ENCODE measurements at regions not wholly inside any gene's neighbourhood (a gene's known extent, or its start where the extent isn't known, plus 50 kb on each side); places are given as distances from the start of the nearest gene placed in this dataset.

GRCh38 chr2:13156916-13157315 lies 440.2 kb downstream of the TRIB2 start:
- H3K9me3 ChIP-seq (replicated peaks) = no peaks in the 10 kb centered on the region
- DNase-seq = no peak
- no peak for TF ChIP-seq CTCF (IDR thresholded peaks at IDR 0.05; ENCODE audit: borderline replicate concordance)
- no peaks in the 10 kb centered on the region for H3K27me3 ChIP-seq (ENCODE audit: low read depth)
- H3K27ac ChIP-seq (replicated peaks) = no peak overlapping the region
- H3K4me3 ChIP-seq = no peak overlapping the region
- no peaks in the 10 kb centered on the region for H3K36me3 ChIP-seq
- intact Hi-C loops (cut with micrococcal nuclease) = no loop called here
- no peaks in the 10 kb centered on the region for H3K4me1 ChIP-seq

GRCh38 chr2:13158466-13158865 lies 441.7 kb downstream of the TRIB2 start:
- Histone ChIP-seq H3K36me3 (no peaks in the 10 kb centered on the region), H3K27me3 (ENCODE audit: low read depth) (no peaks in the 10 kb centered on the region), H3K4me3 (no peak overlapping the region), H3K27ac (replicated peaks) (no peak overlapping the region), H3K9me3 (replicated peaks) (no peaks in the 10 kb centered on the region), H3K4me1 (no peaks in the 10 kb centered on the region)
- intact Hi-C loops (cut with micrococcal nuclease) = no loop called here
- DNase-seq = no peak
- TF ChIP-seq CTCF (IDR thresholded peaks at IDR 0.05; ENCODE audit: borderline replicate concordance) = no peak

- H3K4me3 ChIP-seq = no peak overlapping the region
- intact Hi-C loops (cut with micrococcal nuclease) = no loop called here
- H3K27me3 ChIP-seq (ENCODE audit: low read depth) = no peaks in the 10 kb centered on the region
- TF ChIP-seq CTCF (IDR thresholded peaks at IDR 0.05; ENCODE audit: borderline replicate concordance) = no peak
- H3K4me1 ChIP-seq = no peaks in the 10 kb centered on the region
- no peak overlapping the region for H3K27ac ChIP-seq (replicated peaks)
- H3K9me3 ChIP-seq (replicated peaks) = peaks cover 15% of the 10 kb centered on the region
- no peaks in the 10 kb centered on the region for H3K36me3 ChIP-seq
- DNase-seq = no peak
Measured at GRCh38 chr2:13180729-13181128, 464.0 kb downstream of the TRIB2 start.

DNA sequence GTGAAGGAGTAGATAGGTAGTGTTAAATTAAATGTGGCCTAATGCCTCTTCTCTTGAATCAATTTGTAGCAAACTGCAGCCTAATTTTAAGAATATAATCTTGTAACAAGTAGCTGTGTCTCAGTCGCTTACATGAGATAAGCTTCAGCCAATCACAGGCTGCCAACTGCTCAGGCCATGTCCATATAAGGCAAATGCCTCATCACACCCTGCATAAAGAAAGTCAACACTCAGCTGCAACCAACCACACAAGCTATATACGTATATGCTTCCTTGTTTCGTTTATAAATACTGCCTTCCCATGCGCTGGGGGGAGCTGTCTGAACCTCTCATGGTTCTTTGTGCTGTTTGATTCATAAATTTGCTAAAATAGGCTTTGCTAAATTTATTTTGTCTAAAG lies 476.3 kb downstream of the TRIB2 start:
- intact Hi-C loops (cut with micrococcal nuclease) = no loop called here
- DNase-seq = no peak
- no peak for TF ChIP-seq CTCF (IDR thresholded peaks at IDR 0.05; ENCODE audit: borderline replicate concordance)

GRCh38 chr2:13193900-13194299 lies 477.2 kb downstream of the TRIB2 start:
- no peak overlapping the region for H3K27ac ChIP-seq (replicated peaks)
- TF ChIP-seq CTCF (IDR thresholded peaks at IDR 0.05; ENCODE audit: borderline replicate concordance) = peak; percentile 49
- no peaks in the 10 kb centered on the region for H3K27me3 ChIP-seq (ENCODE audit: low read depth)
- H3K9me3 ChIP-seq (replicated peaks) = no peaks in the 10 kb centered on the region
- intact Hi-C loops (cut with micrococcal nuclease) = no loop called here
- DNase-seq = no peak
- no peak overlapping the region for H3K4me3 ChIP-seq
- no peaks in the 10 kb centered on the region for H3K36me3 ChIP-seq
- no peaks in the 10 kb centered on the region for H3K4me1 ChIP-seq

More for the DNA sequence above, 476.3 kb downstream of the TRIB2 start:
- Histone ChIP-seq H3K27me3 (ENCODE audit: low read depth) (no peaks in the 10 kb centered on the region), H3K27ac (replicated peaks) (no peak overlapping the region), H3K4me1 (no peaks in the 10 kb centered on the region), H3K36me3 (no peaks in the 10 kb centered on the region), H3K4me3 (no peak overlapping the region), H3K9me3 (replicated peaks) (no peaks in the 10 kb centered on the region)

DNA sequence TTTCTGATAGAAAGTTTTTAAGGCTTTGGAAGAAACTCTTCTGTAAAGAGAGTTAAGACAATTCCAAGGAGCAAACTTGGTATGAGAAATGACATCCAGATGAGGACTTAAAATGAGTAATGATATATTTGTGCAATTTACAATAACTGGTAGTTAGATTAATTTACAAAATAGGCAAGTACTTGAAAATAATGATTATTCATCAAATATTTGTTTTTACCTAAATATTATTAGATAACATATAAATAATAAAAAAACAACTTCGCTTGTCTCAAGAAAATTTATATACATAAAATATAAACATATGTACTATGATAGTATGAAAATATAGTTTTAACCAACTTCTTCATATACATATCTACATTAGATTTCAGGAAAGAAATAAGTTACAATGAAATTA lies 478.5 kb downstream of the TRIB2 start:
- intact Hi-C loops (cut with micrococcal nuclease) = no loop called here
- TF ChIP-seq CTCF (IDR thresholded peaks at IDR 0.05; ENCODE audit: borderline replicate concordance) = no peak
- no peak for DNase-seq
- Histone ChIP-seq H3K36me3 (no peaks in the 10 kb centered on the region), H3K4me1 (no peaks in the 10 kb centered on the region), H3K4me3 (no peak overlapping the region), H3K9me3 (replicated peaks) (no peaks in the 10 kb centered on the region), H3K27ac (replicated peaks) (no peak overlapping the region), H3K27me3 (ENCODE audit: low read depth) (no peaks in the 10 kb centered on the region)

Data from left ventricle myocardium inferior (tissue), 1 donor.